Adrenal gland (tissue), 5 donors: ENCODE measurements at regions not wholly inside any gene's neighbourhood (a gene's known extent, or its start where the extent isn't known, plus 50 kb on each side); places are given as distances from the start of the nearest gene placed in this dataset.

Source experiments
- POLR2A ChIP-seq, 2 donors: fragments of 450-650 bp; IDR thresholded peaks; one replicate each; pipeline ENCODE4 v1.6.1; 2017; ENCODE audit warnings: antibody characterized with exemption in 2 of 2, mild to moderate bottlenecking in 2 of 2, moderate library complexity in 1 of 2
- TF ChIP-seq, protein P1 (sequence below), 6 experiments: fragments of 450-650 bp in 4 of 6; fragments of 200-600 bp in 2 of 6; sonication (generic) in 1 of 6; IDR thresholded peaks; 1 replicate in 5 of 6; 2 replicates in 1 of 6; pipeline versions ENCODE4 v1.5.1 to v1.8.0; 2016 to 2021; ENCODE audit warnings: antibody characterized with exemption in 6 of 6, mild to moderate bottlenecking in 2 of 6, moderate library complexity in 1 of 6
- donor health status: DM: no; HTN: no; CAD: no.

DNA sequence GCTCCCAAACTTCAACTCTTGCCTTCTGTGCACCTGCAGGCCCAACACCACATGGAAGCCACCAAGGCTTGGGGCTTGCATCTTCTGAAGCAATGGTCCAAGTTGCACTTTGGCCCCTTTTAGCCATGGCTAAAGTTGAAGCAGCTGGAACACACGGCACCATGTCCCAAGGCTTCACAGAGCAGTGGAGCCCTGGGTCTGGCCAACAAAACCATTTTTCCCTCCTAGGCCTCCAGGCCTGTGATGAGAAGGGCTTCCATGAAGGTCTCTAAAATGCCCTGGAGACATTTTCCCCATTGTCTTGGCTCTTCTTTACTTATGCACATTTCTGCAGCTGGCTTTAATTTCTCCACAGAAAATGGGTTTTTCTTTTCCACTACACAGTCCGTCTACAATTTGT is 61.3 kb upstream of the CYSLTR1 start:
- TF ChIP-seq, protein P1, sequence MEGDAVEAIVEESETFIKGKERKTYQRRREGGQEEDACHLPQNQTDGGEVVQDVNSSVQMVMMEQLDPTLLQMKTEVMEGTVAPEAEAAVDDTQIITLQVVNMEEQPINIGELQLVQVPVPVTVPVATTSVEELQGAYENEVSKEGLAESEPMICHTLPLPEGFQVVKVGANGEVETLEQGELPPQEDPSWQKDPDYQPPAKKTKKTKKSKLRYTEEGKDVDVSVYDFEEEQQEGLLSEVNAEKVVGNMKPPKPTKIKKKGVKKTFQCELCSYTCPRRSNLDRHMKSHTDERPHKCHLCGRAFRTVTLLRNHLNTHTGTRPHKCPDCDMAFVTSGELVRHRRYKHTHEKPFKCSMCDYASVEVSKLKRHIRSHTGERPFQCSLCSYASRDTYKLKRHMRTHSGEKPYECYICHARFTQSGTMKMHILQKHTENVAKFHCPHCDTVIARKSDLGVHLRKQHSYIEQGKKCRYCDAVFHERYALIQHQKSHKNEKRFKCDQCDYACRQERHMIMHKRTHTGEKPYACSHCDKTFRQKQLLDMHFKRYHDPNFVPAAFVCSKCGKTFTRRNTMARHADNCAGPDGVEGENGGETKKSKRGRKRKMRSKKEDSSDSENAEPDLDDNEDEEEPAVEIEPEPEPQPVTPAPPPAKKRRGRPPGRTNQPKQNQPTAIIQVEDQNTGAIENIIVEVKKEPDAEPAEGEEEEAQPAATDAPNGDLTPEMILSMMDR (IDR thresholded peaks at IDR 0.05): no peak
- TF ChIP-seq POLR2A (IDR thresholded peaks at IDR 0.05): no peak
